ENCODE measurements at regions not wholly inside any gene's neighbourhood (a gene's known extent, or its start where the extent isn't known, plus 50 kb on each side); places are given as distances from the start of the nearest gene placed in this dataset.

GRCh38 chr5:107040907-107041306 is 629.8 kb downstream of the EFNA5 start:
- Histone ChIP-seq H2AFZ (ENCODE audit: control insufficient read depth, low read length) (no peak overlapping the region), H3K9me3 (ENCODE audit: control insufficient read depth, low read depth, low read length) (no peaks in the 10 kb centered on the region), H3K36me3 (ENCODE audit: control insufficient read depth in 2 of 2, extremely low read depth in 1 of 2, insufficient read depth in 2 of 2, low read length in 2 of 2) (no peaks in the 10 kb centered on the region), H3K79me2 (ENCODE audit: control insufficient read depth, insufficient read depth, low read length) (no peaks in the 10 kb centered on the region), H3K9me1 (ENCODE audit: control insufficient read depth, extremely low read depth, insufficient read depth, low read length) (no peaks in the 10 kb centered on the region), H3K4me3 (ENCODE audit: control insufficient read depth in 2 of 3, extremely low read depth in 1 of 3, insufficient read depth in 2 of 3, low read depth in 1 of 3, low read length in 3 of 3) (no peak overlapping the region), H3K27me3 (ENCODE audit: control insufficient read depth, extremely low read depth, insufficient read depth, low read length) (no peaks in the 10 kb centered on the region), H3K27ac (ENCODE audit: control insufficient read depth, insufficient read depth, low read length) (no peak overlapping the region), H3K9ac (ENCODE audit: control insufficient read depth, extremely low read depth, insufficient read depth, low read length) (no peak overlapping the region), H3K4me1 (ENCODE audit: control insufficient read depth, extremely low read depth, insufficient read depth, low read length) (no peaks in the 10 kb centered on the region), H3K4me2 (ENCODE audit: control insufficient read depth, extremely low read depth, insufficient read depth, low read depth, low read length) (no peak overlapping the region), H4K20me1 (ENCODE audit: control insufficient read depth, extremely low read depth, insufficient read depth, low read length) (no peaks in the 10 kb centered on the region)
- DNase-seq (ENCODE audit: low read depth, low spot score) (no peak), FAIRE-seq (no peak)
- dilution Hi-C loops (cut with MboI; ENCODE audit: extremely low pct_ligation_motif_present, low sequenced_read_pairs), result no loop called here
- TF ChIP-seq EZH2 (IDR thresholded peaks at IDR 0.05; ENCODE audit: low read length) (no peak), CTCF (optimal IDR thresholded peaks at IDR 0.05 in 1 of 3, IDR thresholded peaks at IDR 0.05 in 1 of 3, conservative IDR thresholded peaks at IDR 0.05 in 1 of 3; ENCODE audit: extremely low read depth in 1 of 3, insufficient read depth in 2 of 3, low read length in 3 of 3) (no peak)

GRCh38 chr5:107032629-107033028 is 638.1 kb downstream of the EFNA5 start:
- H3K27ac ChIP-seq (ENCODE audit: control insufficient read depth, insufficient read depth, low read length), result no peak overlapping the region
- no peaks in the 10 kb centered on the region for H3K27me3 ChIP-seq (ENCODE audit: control insufficient read depth, extremely low read depth, insufficient read depth, low read length)
- no peak overlapping the region for H3K4me3 ChIP-seq (ENCODE audit: control insufficient read depth in 2 of 3, extremely low read depth in 1 of 3, insufficient read depth in 2 of 3, low read depth in 1 of 3, low read length in 3 of 3)
- H3K79me2 ChIP-seq (ENCODE audit: control insufficient read depth, insufficient read depth, low read length), result no peaks in the 10 kb centered on the region
- DNase-seq (ENCODE audit: low read depth, low spot score) (no peak), FAIRE-seq (no peak)
- no peaks in the 10 kb centered on the region for H3K9me3 ChIP-seq (ENCODE audit: control insufficient read depth, low read depth, low read length)
- no peaks in the 10 kb centered on the region for H3K36me3 ChIP-seq (ENCODE audit: control insufficient read depth in 2 of 2, extremely low read depth in 1 of 2, insufficient read depth in 2 of 2, low read length in 2 of 2)
- H3K9ac ChIP-seq (ENCODE audit: control insufficient read depth, extremely low read depth, insufficient read depth, low read length), result no peak overlapping the region
- no peak overlapping the region for H3K4me2 ChIP-seq (ENCODE audit: control insufficient read depth, extremely low read depth, insufficient read depth, low read depth, low read length)
- H3K9me1 ChIP-seq (ENCODE audit: control insufficient read depth, extremely low read depth, insufficient read depth, low read length), result no peaks in the 10 kb centered on the region
- dilution Hi-C loops (cut with MboI; ENCODE audit: extremely low pct_ligation_motif_present, low sequenced_read_pairs), result no loop called here
- no peak overlapping the region for H2AFZ ChIP-seq (ENCODE audit: control insufficient read depth, low read length)
- H4K20me1 ChIP-seq (ENCODE audit: control insufficient read depth, extremely low read depth, insufficient read depth, low read length), result no peaks in the 10 kb centered on the region
- H3K4me1 ChIP-seq (ENCODE audit: control insufficient read depth, extremely low read depth, insufficient read depth, low read length), result no peaks in the 10 kb centered on the region
- TF ChIP-seq EZH2 (IDR thresholded peaks at IDR 0.05; ENCODE audit: low read length) (no peak), CTCF (optimal IDR thresholded peaks at IDR 0.05 in 1 of 3, IDR thresholded peaks at IDR 0.05 in 1 of 3, conservative IDR thresholded peaks at IDR 0.05 in 1 of 3; ENCODE audit: extremely low read depth in 1 of 3, insufficient read depth in 2 of 3, low read length in 3 of 3) (no peak)
